ENCODE measurements at regions not wholly inside any gene's neighbourhood (a gene's known extent, or its start where the extent isn't known, plus 50 kb on each side); places are given as distances from the start of the nearest gene placed in this dataset.

DNA sequence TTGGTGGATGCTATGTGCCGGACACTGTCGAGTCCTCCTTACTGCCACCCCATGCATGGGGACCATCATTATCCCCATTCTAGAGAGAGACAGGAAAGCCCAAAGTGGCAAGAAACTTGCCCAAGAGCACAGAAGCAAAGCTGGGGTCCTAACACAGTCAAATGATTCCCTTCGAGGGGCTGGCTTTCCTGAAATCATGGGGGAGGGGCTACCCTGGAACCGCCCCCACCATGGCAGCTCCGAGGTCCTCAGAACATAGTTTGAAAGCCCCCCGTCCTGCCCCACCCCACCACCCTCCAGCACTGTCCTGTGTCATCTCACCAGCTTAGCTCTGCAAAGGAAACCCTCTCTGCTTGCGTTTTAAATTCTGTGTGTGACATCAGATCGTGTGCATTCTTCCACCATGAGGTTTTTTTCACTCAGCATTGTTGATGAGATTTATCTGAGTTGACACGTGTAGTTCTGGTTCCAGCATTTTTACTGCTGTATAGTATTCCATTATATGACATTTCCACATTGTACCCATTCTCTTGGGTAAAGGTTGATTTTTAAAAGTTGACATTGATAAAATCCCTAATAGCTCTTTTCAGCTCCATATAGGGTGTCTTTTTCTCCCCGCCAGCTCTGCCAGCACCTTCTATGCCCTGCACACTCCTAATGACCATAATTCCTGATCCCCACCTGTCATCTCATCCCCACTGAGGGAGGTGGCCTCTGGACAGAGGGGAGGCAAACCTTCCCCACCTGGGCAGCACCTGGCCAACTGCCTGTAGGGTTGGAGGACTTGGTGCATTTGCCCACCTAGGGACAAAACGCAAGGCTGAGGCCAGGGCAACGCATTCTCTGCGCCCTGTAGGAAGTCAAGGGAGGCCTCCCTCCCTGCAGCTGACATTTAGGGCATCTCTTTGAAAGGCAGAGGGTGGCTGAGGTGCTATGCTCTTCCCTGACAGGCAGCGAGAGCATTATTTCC is 100.2 kb upstream of the GPR26 start:
- H3K27me3 Mint-ChIP-seq (ENCODE audit: low read depth) = peaks cover 5% of the 10 kb centered on the region
- Histone ChIP-seq H3K79me1 (ENCODE audit: insufficient read depth, low read depth, low read length, poor library complexity, severe bottlenecking) (no peaks in the 10 kb centered on the region), H2BK120ac (ENCODE audit: low read depth, low read length, poor library complexity, severe bottlenecking) (no peak overlapping the region), H3K18ac (ENCODE audit: insufficient read length, low read depth, low read length) (no peak overlapping the region), H4K5ac (ENCODE audit: insufficient read length, low read depth, low read length) (no peak overlapping the region), H3K4me1 (ENCODE audit: insufficient read depth, low read length) (no peaks in the 10 kb centered on the region), H3K4ac (ENCODE audit: low read depth, low read length) (no peak overlapping the region), H2BK15ac (ENCODE audit: low read depth, low read length) (no peak overlapping the region), H4K8ac (replicated peaks; ENCODE audit: insufficient read length, low read depth, low read length) (no peak overlapping the region), H2AFZ (ENCODE audit: low read length) (no peak overlapping the region), H4K20me1 (ENCODE audit: control insufficient read depth, insufficient read depth, insufficient read length) (no peaks in the 10 kb centered on the region), H2BK20ac (ENCODE audit: low read depth, low read length, poor library complexity, severe bottlenecking) (no peak overlapping the region), H3T11ph (ENCODE audit: low read length) (no peak overlapping the region), H3K79me2 (ENCODE audit: insufficient read depth, low read length) (no peaks in the 10 kb centered on the region), H3K23ac (ENCODE audit: insufficient read length, low read depth, low read length) (no peak overlapping the region), H2BK12ac (ENCODE audit: insufficient read length, low read depth, low read length) (no peak overlapping the region), H3K56ac (ENCODE audit: insufficient read length, low read depth, low read length) (no peak overlapping the region), H3K4me2 (ENCODE audit: insufficient read depth, insufficient read length, low read length) (no peak overlapping the region), H3K27ac (ENCODE audit: insufficient read length, low read depth, low read length) (no peak overlapping the region), H3K23me2 (ENCODE audit: insufficient read length, low read depth, low read length, poor library complexity, severe bottlenecking) (no peaks in the 10 kb centered on the region), H2AK5ac (ENCODE audit: insufficient read length, low read length) (no peak overlapping the region), H4K91ac (ENCODE audit: insufficient read length, low read depth, low read length) (no peak overlapping the region), H3K9ac (ENCODE audit: extremely low read depth, insufficient read length, low read length) (no peak overlapping the region), H3K9me3 (ENCODE audit: control insufficient read depth, low read depth, low read length) (no peaks in the 10 kb centered on the region), H3K27me3 (ENCODE audit: insufficient read depth, low read length) (peaks cover 2% of the 10 kb centered on the region; the same call in 1 of the 2 replicates), H2BK5ac (ENCODE audit: insufficient read length, low read length) (no peak overlapping the region), H3K14ac (ENCODE audit: insufficient read depth, low read length) (no peak overlapping the region)
- DNase-seq = peak; percentile 10
- H3K27ac Mint-ChIP-seq = no peak overlapping the region
- no peaks in the 10 kb centered on the region for H3K36me3 Mint-ChIP-seq (ENCODE audit: insufficient read depth in 1 of 3, low read depth in 3 of 3)
- WGBS (ENCODE audit: extremely low coverage, insufficient read length, low lambda C conversion rate) = no CpG with 5 or more reads among the region's 14 CpGs
- no peak overlapping the region for H3K4me3 Mint-ChIP-seq
- TF ChIP-seq, protein P1, sequence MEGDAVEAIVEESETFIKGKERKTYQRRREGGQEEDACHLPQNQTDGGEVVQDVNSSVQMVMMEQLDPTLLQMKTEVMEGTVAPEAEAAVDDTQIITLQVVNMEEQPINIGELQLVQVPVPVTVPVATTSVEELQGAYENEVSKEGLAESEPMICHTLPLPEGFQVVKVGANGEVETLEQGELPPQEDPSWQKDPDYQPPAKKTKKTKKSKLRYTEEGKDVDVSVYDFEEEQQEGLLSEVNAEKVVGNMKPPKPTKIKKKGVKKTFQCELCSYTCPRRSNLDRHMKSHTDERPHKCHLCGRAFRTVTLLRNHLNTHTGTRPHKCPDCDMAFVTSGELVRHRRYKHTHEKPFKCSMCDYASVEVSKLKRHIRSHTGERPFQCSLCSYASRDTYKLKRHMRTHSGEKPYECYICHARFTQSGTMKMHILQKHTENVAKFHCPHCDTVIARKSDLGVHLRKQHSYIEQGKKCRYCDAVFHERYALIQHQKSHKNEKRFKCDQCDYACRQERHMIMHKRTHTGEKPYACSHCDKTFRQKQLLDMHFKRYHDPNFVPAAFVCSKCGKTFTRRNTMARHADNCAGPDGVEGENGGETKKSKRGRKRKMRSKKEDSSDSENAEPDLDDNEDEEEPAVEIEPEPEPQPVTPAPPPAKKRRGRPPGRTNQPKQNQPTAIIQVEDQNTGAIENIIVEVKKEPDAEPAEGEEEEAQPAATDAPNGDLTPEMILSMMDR (conservative IDR thresholded peaks at IDR 0.05) = no peak
- no peaks in the 10 kb centered on the region; a peak in 1 of 5 replicates for H3K9me3 Mint-ChIP-seq
- peaks cover 4 to 15% of the 10 kb centered on the region in 2 experiments for H3K4me1 Mint-ChIP-seq

Measured in H9 (cell line).